Cardiac muscle cell (in vitro differentiated cells and primary cell): ENCODE measurements at regions not wholly inside any gene's neighbourhood (a gene's known extent, or its start where the extent isn't known, plus 50 kb on each side); places are given as distances from the start of the nearest gene placed in this dataset.

Experiments used
- DNase-seq, 2 donors: peaks; one replicate each; pipeline versions ENCODE4 v3.0.0 to v3.0.0-alpha.2; 2010 to 2017; ENCODE audit warnings: low read depth in 1 of 2, low spot score in 1 of 2
- H3K27ac ChIP-seq: fragments of 200-600 bp; sonication (generic); 2 replicates; pipeline ENCODE4 v1.5.1; 2016
- H3K27me3 ChIP-seq: fragments of 200-600 bp; sonication (generic); 2 replicates; pipeline ENCODE4 v1.6.0; 2016; ENCODE audit warnings: control low read depth
- H3K36me3 ChIP-seq: fragments of 200-600 bp; sonication (generic); 2 replicates; pipeline ENCODE4 v1.5.1; 2016; ENCODE audit warnings: control low read depth
- H3K4me1 ChIP-seq: fragments of 200-600 bp; sonication (generic); 2 replicates; pipeline ENCODE4 v1.8.1; 2017; ENCODE audit warnings: low read depth, mild to moderate bottlenecking, mixed run types
- H3K4me3 ChIP-seq: fragments of 200-600 bp; sonication (generic); 2 replicates; pipeline ENCODE4 v1.5.1; 2016; ENCODE audit warnings: mild to moderate bottlenecking
- H3K9me3 ChIP-seq: fragments of 200-600 bp; sonication (generic); 2 replicates; pipeline ENCODE4 v1.5.1; 2017; ENCODE audit warnings: low read depth, mild to moderate bottlenecking, control low read depth
- TF ChIP-seq, protein P1 (sequence below): IDR thresholded peaks from 2 replicates; pipeline ENCODE4 v1.5.1; 2012; ENCODE audit warnings: low read depth, mild to moderate bottlenecking, low read length

DNA sequence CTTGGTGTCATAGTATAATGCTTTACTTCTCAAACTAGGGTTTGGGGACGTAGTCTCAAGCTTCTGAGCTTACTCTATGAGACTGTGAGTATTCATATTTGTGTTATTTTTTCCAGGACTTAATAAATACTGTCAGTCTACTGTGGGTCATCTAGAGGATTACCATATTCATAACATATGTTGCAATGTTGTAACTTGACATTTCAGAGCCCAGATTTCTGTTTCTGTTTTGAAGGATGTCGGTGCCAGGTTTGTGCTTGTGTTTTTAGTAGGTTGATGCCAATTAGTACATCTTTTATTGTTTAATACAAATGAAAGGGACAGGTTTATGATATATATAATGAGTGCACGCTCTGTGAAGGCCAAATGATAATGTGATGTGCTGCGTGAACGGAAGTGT, 69.6 kb downstream of the SPANXN4 start:
- Histone ChIP-seq H3K4me1 (no peaks in the 10 kb centered on the region), H3K4me3 (no peak overlapping the region), H3K36me3 (no peaks in the 10 kb centered on the region), H3K9me3 (no peaks in the 10 kb centered on the region), H3K27me3 (no peaks in the 10 kb centered on the region), H3K27ac (no peak overlapping the region)
- TF ChIP-seq, protein P1, sequence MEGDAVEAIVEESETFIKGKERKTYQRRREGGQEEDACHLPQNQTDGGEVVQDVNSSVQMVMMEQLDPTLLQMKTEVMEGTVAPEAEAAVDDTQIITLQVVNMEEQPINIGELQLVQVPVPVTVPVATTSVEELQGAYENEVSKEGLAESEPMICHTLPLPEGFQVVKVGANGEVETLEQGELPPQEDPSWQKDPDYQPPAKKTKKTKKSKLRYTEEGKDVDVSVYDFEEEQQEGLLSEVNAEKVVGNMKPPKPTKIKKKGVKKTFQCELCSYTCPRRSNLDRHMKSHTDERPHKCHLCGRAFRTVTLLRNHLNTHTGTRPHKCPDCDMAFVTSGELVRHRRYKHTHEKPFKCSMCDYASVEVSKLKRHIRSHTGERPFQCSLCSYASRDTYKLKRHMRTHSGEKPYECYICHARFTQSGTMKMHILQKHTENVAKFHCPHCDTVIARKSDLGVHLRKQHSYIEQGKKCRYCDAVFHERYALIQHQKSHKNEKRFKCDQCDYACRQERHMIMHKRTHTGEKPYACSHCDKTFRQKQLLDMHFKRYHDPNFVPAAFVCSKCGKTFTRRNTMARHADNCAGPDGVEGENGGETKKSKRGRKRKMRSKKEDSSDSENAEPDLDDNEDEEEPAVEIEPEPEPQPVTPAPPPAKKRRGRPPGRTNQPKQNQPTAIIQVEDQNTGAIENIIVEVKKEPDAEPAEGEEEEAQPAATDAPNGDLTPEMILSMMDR: no peak
- DNase-seq: no peak

DNA sequence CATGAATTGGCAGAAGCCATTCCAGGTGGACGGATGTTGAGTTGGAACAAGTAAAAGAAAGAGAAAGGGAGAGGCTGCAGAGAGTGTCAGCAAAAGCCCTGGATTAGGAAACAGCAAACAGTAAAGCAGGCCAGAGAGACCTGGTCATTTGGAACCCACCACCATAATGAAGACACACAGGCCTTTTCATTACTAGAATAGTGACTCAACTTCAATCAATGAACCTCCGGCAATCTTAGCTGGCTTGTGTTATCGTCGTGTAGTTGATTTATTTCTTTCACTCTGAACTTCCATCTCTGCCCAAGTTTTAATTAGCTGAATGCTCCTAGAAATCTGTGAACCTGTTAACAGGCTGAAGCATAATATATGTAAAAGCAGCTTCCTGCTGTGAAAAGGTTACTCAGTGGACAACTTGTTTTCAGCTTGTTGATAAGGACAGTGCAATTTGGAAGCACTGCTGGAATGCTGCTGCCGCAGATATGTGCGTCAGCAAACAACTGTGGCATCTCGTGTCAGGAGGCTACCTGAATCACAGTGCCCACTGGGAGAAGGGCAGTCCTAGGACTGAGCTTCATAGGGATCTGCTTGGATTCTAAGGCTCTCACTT, 68.8 kb downstream of the SPANXN4 start:
- no peak overlapping the region for H3K4me3 ChIP-seq
- TF ChIP-seq, protein P1: no peak
- no peaks in the 10 kb centered on the region for H3K36me3 ChIP-seq
- H3K9me3 ChIP-seq: no peaks in the 10 kb centered on the region
- H3K27me3 ChIP-seq: no peaks in the 10 kb centered on the region
- no peak overlapping the region for H3K27ac ChIP-seq
- H3K4me1 ChIP-seq: no peaks in the 10 kb centered on the region
- DNase-seq: peak in 1 of 2 donors; percentile 10
